Nephron (organoid): ENCODE measurements at regions not wholly inside any gene's neighbourhood (a gene's known extent, or its start where the extent isn't known, plus 50 kb on each side); places are given as distances from the start of the nearest gene placed in this dataset.

Experiments
- H3K27ac Mint-ChIP-seq, 3 experiments: 2 replicates each; pipeline ENCODE4 v1.8.0; 2020; ENCODE audit warnings: mixed read lengths in 3 of 3, mild to moderate bottlenecking in 2 of 3, moderate library complexity in 1 of 3
- H3K27me3 Mint-ChIP-seq: 2 replicates; pipeline ENCODE4 v1.8.0; 2021; ENCODE audit warnings: low read depth, mild to moderate bottlenecking, moderate library complexity, mixed read lengths
- H3K36me3 Mint-ChIP-seq: 2 replicates; pipeline ENCODE4 v1.8.0; 2020; ENCODE audit warnings: low read depth, mixed read lengths
- H3K4me1 Mint-ChIP-seq: 2 replicates; pipeline ENCODE4 v1.8.0; 2020; ENCODE audit warnings: mixed read lengths
- H3K4me3 Mint-ChIP-seq, 3 experiments: 2 replicates each; pipeline ENCODE4 v1.8.0; 2020; ENCODE audit warnings: mild to moderate bottlenecking in 3 of 3, mixed read lengths in 3 of 3, moderate library complexity in 2 of 3
- H3K9me3 Mint-ChIP-seq: 2 replicates; pipeline ENCODE4 v1.8.0; 2020; ENCODE audit warnings: mixed read lengths
- TF ChIP-seq, protein P1 (sequence below), 3 experiments: fragments of 200-600 bp; sonication (generic); IDR thresholded peaks; one replicate each; pipeline ENCODE4 v1.5.0; 2021; ENCODE audit warnings: antibody characterized with exemption in 3 of 3; ENCODE audit not compliant: unreplicated experiment in 3 of 3

DNA sequence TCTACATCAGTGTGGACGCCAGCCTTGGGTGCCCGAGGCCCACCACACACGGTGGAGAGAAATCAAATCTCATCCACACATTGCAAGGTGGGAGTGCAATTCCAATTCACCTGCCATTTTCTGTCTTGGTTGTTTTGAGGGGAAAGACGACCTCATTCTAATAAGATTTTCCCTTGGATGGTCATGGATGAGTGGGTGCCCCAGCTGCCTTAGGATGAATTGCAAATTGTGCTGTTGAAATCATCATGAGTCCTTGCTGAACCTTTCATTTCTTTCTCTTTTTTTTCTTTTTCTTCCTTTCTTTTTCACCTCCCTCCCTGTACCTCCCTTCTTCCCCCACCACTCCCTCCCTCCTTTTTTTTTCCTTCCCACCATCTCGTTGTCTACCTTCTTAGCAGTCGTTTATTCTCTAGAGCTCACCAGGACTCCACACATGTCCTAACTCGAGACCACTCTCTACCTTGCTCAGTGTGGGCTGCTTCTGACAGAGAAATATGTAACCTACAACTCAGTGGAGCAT lies 266.9 kb upstream of the NFE2L3 start:
- Mint-ChIP-seq H3K27ac (peak overlapping the region in 2 of 3 experiments; percentile 5 to 50), H3K27me3 (peaks cover 41% of the 10 kb centered on the region), H3K36me3 (no peaks in the 10 kb centered on the region), H3K9me3 (no peaks in the 10 kb centered on the region), H3K4me1 (peaks cover 55% of the 10 kb centered on the region), H3K4me3 (no peak overlapping the region)
- TF ChIP-seq, protein P1, sequence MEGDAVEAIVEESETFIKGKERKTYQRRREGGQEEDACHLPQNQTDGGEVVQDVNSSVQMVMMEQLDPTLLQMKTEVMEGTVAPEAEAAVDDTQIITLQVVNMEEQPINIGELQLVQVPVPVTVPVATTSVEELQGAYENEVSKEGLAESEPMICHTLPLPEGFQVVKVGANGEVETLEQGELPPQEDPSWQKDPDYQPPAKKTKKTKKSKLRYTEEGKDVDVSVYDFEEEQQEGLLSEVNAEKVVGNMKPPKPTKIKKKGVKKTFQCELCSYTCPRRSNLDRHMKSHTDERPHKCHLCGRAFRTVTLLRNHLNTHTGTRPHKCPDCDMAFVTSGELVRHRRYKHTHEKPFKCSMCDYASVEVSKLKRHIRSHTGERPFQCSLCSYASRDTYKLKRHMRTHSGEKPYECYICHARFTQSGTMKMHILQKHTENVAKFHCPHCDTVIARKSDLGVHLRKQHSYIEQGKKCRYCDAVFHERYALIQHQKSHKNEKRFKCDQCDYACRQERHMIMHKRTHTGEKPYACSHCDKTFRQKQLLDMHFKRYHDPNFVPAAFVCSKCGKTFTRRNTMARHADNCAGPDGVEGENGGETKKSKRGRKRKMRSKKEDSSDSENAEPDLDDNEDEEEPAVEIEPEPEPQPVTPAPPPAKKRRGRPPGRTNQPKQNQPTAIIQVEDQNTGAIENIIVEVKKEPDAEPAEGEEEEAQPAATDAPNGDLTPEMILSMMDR (IDR thresholded peaks at IDR 0.05; ENCODE audit: unreplicated experiment in 3 of 3): no peak

DNA sequence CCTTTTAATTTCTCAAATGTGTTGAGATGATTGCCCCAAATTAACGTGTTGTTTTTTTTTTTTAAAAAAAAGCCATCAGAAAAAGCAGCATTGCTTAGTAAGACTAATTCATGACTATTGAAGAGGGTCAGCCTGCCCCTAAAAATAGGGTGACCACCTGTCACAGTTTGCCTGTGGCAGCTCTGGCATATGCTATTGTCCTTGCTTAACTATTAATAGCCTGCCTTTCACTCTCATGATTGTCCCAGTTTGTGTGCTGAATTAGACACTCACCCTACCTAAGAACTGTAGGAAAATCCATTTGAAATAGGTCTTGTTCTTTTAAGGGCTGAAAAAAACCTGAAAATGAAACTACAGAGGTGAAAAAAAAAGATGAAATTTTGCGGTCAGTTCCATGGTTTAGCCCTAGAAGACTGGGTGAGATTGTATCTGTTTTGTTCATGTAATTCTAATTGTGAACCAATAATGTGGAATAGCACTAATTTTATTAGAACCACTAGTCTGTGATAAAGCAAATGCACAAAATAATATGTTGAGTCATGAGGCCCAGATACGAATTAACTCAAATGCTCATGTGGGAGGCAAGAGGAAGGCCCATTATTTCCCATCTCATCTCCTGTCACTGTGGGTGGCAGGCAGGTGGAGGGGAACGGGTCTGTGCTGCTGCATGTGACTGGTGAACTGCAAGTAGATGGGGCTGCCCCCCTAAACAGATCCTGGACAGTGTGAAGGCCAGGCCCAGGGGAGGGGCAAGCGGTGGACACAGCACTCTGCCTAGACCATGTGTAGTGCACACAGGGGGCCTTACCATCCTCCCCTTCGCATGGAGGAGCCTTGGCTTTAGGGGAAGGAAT lies 265.4 kb upstream of the NFE2L3 start:
- no peaks in the 10 kb centered on the region for H3K36me3 Mint-ChIP-seq
- TF ChIP-seq, protein P1 (IDR thresholded peaks at IDR 0.05; ENCODE audit: unreplicated experiment in 3 of 3): no peak
- peak overlapping the region in 1 of 3 experiments; percentile 58 for H3K4me3 Mint-ChIP-seq
- no peaks in the 10 kb centered on the region for H3K9me3 Mint-ChIP-seq
- peaks cover 38% of the 10 kb centered on the region for H3K27me3 Mint-ChIP-seq
- peaks cover 42% of the 10 kb centered on the region for H3K4me1 Mint-ChIP-seq
- peak overlapping the region; percentile 13 to 76 (median 66) for H3K27ac Mint-ChIP-seq

DNA sequence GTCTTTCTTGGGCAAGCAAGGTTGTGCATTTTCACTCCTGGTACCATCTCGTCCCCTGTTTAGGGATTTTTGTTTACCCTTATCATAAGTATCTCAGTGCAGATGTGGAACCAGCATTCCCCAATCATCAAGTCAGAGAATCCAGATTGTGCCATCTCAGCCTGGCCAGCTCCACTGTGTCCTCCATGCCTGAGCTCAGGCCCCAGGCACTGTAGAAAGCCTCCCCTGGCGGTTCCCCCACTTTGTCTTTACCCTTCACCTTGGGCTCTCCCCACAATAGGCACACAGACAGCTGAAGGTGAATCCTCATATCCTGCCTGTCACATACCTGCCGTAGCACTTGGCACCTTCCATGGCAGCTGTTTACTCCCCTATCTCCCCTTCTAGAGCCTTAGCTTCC lies 264.7 kb upstream of the NFE2L3 start:
- no peak overlapping the region for H3K4me3 Mint-ChIP-seq
- H3K27me3 Mint-ChIP-seq: peaks cover 38% of the 10 kb centered on the region
- no peaks in the 10 kb centered on the region for H3K36me3 Mint-ChIP-seq
- peaks cover 37% of the 10 kb centered on the region for H3K4me1 Mint-ChIP-seq
- TF ChIP-seq, protein P1 (IDR thresholded peaks at IDR 0.05; ENCODE audit: unreplicated experiment in 3 of 3): no peak
- H3K9me3 Mint-ChIP-seq: no peaks in the 10 kb centered on the region
- peak overlapping the region in 1 of 3 experiments; percentile 76 for H3K27ac Mint-ChIP-seq

DNA sequence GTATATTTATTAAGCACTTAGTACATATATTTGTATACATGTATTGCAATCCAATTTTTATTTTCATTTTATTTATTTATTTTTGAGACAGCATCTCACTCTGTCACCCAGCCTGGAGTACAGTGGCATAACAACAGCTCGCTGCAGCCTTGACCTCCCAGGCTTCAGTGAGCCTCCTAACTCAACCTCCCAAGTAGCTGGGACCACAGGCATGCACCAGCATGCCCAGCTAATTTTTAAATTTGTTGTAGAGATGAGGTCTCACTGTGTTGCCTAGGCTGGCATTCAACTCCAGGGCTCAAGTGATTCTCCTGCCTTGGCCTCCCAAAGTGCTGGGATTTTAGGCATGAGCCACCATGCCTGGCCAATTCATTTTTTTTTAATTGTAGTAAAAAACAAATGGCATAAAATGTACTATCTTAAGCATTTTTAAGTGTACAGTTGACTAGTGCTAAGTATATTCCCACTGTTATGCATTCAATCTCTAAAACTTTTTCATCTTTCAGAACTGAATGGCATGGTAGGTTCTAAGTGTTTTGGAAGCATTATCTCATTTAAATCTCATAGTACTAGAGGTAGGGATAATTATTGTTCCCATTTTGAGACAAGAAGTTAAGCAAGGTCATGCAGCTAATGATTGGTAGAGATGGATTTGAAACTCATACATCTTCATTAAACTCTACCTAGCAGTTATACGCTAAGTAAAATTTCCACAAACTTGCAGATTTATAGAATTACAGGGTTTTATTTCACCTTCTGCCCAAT lies 264.0 kb upstream of the NFE2L3 start:
- H3K4me3 Mint-ChIP-seq: no peak overlapping the region
- peaks cover 36% of the 10 kb centered on the region for H3K27me3 Mint-ChIP-seq
- H3K27ac Mint-ChIP-seq: peak overlapping the region in 1 of 3 experiments; percentile 76
- no peaks in the 10 kb centered on the region for H3K9me3 Mint-ChIP-seq
- H3K36me3 Mint-ChIP-seq: no peaks in the 10 kb centered on the region
- peaks cover 38% of the 10 kb centered on the region for H3K4me1 Mint-ChIP-seq
- TF ChIP-seq, protein P1 (IDR thresholded peaks at IDR 0.05; ENCODE audit: unreplicated experiment in 3 of 3): no peak

DNA sequence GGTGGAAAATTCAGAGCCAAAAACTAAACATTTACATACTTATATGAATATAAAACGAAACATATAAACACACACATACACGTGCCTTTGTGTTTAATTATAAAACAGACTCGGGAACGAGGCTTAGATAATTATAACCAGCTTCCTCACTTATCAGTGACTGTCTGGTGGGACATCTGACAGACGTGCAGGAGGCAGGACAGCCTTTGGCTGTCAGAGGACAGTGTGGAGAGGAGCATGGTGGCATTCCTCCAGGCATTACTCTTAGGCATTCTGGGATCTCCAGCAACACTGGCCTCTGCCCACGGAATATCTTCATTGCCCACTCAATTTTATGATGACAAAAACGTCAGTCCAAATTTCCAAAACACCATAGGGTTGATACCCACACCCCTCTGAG lies 262.2 kb upstream of the NFE2L3 start:
- Mint-ChIP-seq H3K36me3 (no peaks in the 10 kb centered on the region), H3K9me3 (no peaks in the 10 kb centered on the region), H3K27ac (no peak overlapping the region), H3K27me3 (peaks cover 29% of the 10 kb centered on the region), H3K4me1 (peaks cover 48% of the 10 kb centered on the region), H3K4me3 (no peak overlapping the region)
- TF ChIP-seq, protein P1 (IDR thresholded peaks at IDR 0.05; ENCODE audit: unreplicated experiment in 3 of 3): no peak
